ENCODE measurements at regions not wholly inside any gene's neighbourhood (a gene's known extent, or its start where the extent isn't known, plus 50 kb on each side); places are given as distances from the start of the nearest gene placed in this dataset.
"Not testable (repeated sequence)": the region's sequence is repeated elsewhere in the genome, so short reads cannot be mapped to it uniquely, and the experiment has no call there.

DNA sequence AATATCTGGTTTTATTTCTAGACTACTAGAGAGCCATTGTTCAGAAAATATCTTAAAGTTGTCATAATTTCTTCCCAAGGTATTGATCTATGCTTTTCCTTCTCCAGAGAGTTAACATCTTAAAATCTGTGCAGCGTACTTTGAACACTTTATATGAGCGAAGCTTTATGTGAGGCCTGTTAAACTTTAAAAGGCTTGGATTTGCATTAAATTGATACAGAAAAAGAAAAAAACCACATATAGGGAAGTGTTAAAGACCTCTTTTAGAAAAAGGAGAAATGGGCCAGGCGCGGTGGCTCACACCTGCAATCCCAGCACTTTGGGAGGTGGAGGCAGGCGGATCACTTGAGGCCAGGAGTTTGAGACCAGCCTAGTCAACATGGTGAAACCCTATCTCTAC, 59.2 kb upstream of the MORC3 start:
- Histone ChIP-seq H3K27ac (peak overlapping the region in 2 of 4 donors; percentile 77 to 85), H3K27me3 (no peaks in the 10 kb centered on the region), H3K4me1 (peaks cover 0 to 13% (median 4%) of the 10 kb centered on the region in 4 donors), H3K36me3 (peaks cover 0 to 22% (median 12%) of the 10 kb centered on the region in 4 donors), H3K9me3 (no peaks in the 10 kb centered on the region), H3K4me3 (peak overlapping the region in 3 of 4 donors; percentile 41 to 57 (median 57))
- TF ChIP-seq, protein P1, sequence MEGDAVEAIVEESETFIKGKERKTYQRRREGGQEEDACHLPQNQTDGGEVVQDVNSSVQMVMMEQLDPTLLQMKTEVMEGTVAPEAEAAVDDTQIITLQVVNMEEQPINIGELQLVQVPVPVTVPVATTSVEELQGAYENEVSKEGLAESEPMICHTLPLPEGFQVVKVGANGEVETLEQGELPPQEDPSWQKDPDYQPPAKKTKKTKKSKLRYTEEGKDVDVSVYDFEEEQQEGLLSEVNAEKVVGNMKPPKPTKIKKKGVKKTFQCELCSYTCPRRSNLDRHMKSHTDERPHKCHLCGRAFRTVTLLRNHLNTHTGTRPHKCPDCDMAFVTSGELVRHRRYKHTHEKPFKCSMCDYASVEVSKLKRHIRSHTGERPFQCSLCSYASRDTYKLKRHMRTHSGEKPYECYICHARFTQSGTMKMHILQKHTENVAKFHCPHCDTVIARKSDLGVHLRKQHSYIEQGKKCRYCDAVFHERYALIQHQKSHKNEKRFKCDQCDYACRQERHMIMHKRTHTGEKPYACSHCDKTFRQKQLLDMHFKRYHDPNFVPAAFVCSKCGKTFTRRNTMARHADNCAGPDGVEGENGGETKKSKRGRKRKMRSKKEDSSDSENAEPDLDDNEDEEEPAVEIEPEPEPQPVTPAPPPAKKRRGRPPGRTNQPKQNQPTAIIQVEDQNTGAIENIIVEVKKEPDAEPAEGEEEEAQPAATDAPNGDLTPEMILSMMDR (IDR thresholded peaks at IDR 0.05): no peak
- TF ChIP-seq POLR2A (IDR thresholded peaks at IDR 0.05) (no peak), POLR2AphosphoS5 (IDR thresholded peaks at IDR 0.05) (no peak), EP300 (IDR thresholded peaks at IDR 0.05) (no peak)
- 83 to 90% methylated on average over 5 of the region's 5 CpGs for WGBS, 2 donors
- DNase-seq (no peak), ATAC-seq (ENCODE audit: low FRiP score in 2 of 2) (no peak)

DNA sequence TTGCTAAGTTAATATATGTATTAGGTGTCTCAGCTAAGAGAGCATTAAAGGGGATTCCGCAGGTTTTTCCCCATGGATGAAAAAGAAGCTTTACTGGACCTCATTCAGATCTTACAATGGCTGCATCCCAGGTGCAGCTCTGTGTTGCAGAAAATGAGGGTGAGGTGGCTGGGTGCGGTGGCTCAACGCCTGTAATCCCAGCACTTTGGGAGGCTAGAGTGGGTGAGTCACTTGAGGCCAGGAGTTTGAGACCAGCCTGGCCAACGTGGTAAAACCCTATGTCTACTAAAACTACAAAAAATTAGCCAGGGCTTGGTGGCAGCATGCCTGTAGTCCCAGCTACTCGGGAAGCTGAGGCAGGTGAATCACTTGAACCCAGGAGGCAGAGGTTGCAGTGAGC, 58.5 kb upstream of the MORC3 start:
- 88% methylated on average over 5 of the region's 5 CpGs for WGBS, 2 donors

DNA sequence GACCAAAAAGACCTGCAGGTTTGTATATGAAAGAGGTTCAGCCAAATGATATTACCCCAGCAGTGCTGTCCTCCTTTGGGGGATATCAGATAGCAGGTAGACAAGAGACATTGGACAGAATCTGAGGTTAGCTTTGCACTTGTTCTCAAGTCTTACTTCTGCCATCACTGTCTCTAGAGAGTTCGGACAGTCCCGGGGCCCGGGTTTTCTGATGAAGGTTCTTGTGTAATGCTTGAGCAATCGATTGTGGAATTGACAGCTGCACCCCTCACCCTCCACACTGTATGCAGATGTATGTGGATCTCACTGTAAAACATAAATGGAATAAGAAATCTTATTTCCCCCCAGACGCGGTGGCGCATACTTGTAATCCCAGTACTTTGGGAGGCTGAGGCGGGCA, 56.2 kb upstream of the MORC3 start:
- DNase-seq (no peak), ATAC-seq (ENCODE audit: low FRiP score in 2 of 2) (no peak)
- WGBS, 2 donors: 86 to 88% methylated on average over 8 of the region's 8 CpGs
- peaks cover 0 to 20% (median 12%) of the 10 kb centered on the region in 4 donors for H3K36me3 ChIP-seq
- H3K27me3 ChIP-seq: no peaks in the 10 kb centered on the region
- H3K4me1 ChIP-seq: peaks cover 0 to 13% (median 4%) of the 10 kb centered on the region in 4 donors
- H3K9me3 ChIP-seq: no peaks in the 10 kb centered on the region
- H3K27ac ChIP-seq: no peak overlapping the region
- TF ChIP-seq POLR2A (IDR thresholded peaks at IDR 0.05): no peak
- no peak for TF ChIP-seq POLR2AphosphoS5 (IDR thresholded peaks at IDR 0.05)
- TF ChIP-seq, protein P1 (IDR thresholded peaks at IDR 0.05): no peak
- TF ChIP-seq EP300 (IDR thresholded peaks at IDR 0.05): no peak
- H3K4me3 ChIP-seq: no peak overlapping the region

More for the DNA sequence above, 58.5 kb upstream of the MORC3 start:
- H3K36me3 ChIP-seq: peaks cover 0 to 18% (median 11%) of the 10 kb centered on the region in 4 donors
- TF ChIP-seq EP300 (IDR thresholded peaks at IDR 0.05) (no peak), POLR2AphosphoS5 (IDR thresholded peaks at IDR 0.05) (no peak), POLR2A (IDR thresholded peaks at IDR 0.05) (no peak)
- TF ChIP-seq, protein P1 (IDR thresholded peaks at IDR 0.05): no peak
- H3K27me3 ChIP-seq: no peaks in the 10 kb centered on the region
- H3K9me3 ChIP-seq: no peaks in the 10 kb centered on the region
- ATAC-seq (ENCODE audit: low FRiP score in 2 of 2) (no peak), DNase-seq (no peak)
- no peak overlapping the region for H3K4me3 ChIP-seq
- H3K27ac ChIP-seq: no peak overlapping the region
- H3K4me1 ChIP-seq: peaks cover 0 to 13% (median 4%) of the 10 kb centered on the region in 4 donors

DNA sequence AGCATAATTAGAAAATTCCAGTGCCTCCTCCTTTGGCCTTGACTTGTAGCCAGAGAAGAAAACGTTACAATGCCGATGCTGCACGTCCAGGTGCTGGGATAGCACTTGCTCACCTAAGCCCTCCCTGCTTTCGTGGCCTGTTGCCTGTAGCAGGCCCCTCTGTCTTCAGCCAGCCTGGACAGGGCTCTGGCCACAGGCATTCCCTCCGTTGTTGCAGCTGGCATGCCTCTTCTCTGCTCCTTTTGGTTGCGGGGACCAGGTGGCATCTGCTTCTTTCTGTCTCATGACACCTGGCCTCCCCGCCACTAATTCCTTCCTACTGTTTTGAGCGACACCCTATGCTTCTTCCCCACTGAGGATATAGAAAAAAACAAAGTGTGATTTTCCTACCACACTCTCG, 54.6 kb upstream of the MORC3 start:
- TF ChIP-seq POLR2AphosphoS5 (IDR thresholded peaks at IDR 0.05) (no peak), EP300 (IDR thresholded peaks at IDR 0.05) (no peak), POLR2A (IDR thresholded peaks at IDR 0.05) (no peak)
- TF ChIP-seq, protein P1 (IDR thresholded peaks at IDR 0.05): no peak
- no peak for DNase-seq

DNA sequence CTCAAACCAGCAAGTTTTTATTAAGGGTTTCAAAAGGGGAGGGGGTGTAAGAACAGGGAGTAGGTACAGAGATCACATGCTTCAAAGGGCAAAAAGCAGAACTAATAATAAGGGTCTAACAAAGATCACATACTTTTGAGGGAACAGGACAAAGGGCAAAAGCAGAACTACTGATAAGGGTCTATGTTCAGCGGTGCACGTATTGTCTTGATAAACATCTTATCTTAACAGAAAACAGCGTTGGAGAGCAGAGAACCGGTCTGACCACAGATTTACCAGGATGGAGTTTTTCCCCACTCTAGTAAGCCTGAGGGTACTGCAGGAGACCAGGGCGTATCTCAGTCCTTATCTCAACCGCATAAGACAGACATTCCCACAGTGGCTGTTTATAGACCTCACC, 52.2 kb upstream of the MORC3 start:
- H3K9me3 ChIP-seq; H3K4me1 ChIP-seq; ATAC-seq (ENCODE audit: low FRiP score in 2 of 2); H3K4me3 ChIP-seq; DNase-seq; H3K27ac ChIP-seq; H3K27me3 ChIP-seq: not testable (repeated sequence)
- peaks cover 0 to 26% (median 12%) of the 10 kb centered on the region in 4 donors for H3K36me3 ChIP-seq
- 65 to 67% methylated on average over 6 of the region's 6 CpGs for WGBS, 2 donors

More for the DNA sequence above, 54.6 kb upstream of the MORC3 start:
- Histone ChIP-seq H3K27me3 (no peaks in the 10 kb centered on the region), H3K36me3 (peaks cover 0 to 20% (median 12%) of the 10 kb centered on the region in 4 donors), H3K4me1 (peaks cover 0 to 4% (median 2%) of the 10 kb centered on the region in 4 donors), H3K27ac (no peak overlapping the region), H3K9me3 (no peaks in the 10 kb centered on the region), H3K4me3 (no peak overlapping the region)
- ATAC-seq (ENCODE audit: low FRiP score in 2 of 2): no peak
- 87 to 91% methylated on average over 9 of the region's 9 CpGs for WGBS, 2 donors

DNA sequence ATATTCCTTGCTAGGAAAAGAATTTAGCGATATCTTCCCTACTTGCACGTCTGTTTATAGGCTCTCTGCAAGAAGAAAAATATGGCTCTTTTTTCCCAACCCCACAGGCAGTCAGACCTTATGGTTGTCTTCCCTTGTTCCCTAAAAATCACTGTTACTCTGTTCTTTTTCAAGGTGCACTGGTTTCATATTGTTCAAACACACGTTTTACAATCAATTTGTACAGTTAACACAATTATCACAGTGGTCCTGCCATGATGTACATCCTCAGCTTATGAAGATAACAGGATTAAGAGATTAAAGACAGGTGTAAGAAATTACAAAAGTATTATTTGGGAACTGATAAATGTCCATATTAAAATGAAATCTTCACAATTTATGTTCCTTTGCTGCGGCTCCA, 51.7 kb upstream of the MORC3 start:
- not testable (repeated sequence) for H3K27ac ChIP-seq; H3K9me3 ChIP-seq; ATAC-seq (ENCODE audit: low FRiP score in 2 of 2); H3K4me3 ChIP-seq; DNase-seq; H3K27me3 ChIP-seq; H3K4me1 ChIP-seq
- H3K36me3 ChIP-seq: peaks cover 0 to 26% (median 11%) of the 10 kb centered on the region in 4 donors
- 86 to 91% methylated on average over 4 of the region's 4 CpGs for WGBS, 2 donors
